GM18511 (cell line): ENCODE measurements at regions not wholly inside any gene's neighbourhood (a gene's known extent, or its start where the extent isn't known, plus 50 kb on each side); places are given as distances from the start of the nearest gene placed in this dataset.
"Not testable (repeated sequence)": the region's sequence is repeated elsewhere in the genome, so short reads cannot be mapped to it uniquely, and the experiment has no call there.

Experiments used
- ATAC-seq: cut with Tn5 transposase; IDR thresholded peaks from one replicate; pipeline ENCODE4 v1.9.1; 2021; ENCODE audit warnings: mild to moderate bottlenecking, moderate library complexity; ENCODE audit not compliant: unreplicated experiment

DNA sequence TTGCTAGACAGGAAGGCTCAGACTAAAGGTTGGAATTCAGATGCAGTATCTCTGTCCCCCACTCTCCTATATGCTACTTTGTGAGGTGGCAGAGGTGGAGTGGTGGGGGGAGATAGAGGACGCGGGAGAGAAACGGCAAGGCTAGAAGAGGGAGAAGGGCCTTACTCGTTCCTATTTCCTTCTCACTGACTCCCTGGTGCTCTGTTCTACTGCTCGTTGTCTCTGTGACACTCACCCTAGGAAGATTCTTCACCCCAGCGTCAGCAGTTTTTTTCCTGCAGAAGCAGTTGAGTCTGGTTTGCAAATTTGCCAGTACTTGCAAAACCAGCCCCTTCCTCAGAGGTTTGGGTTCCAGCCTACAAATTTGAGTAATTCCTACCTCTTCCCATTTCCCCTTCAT is 801.1 kb upstream of the SLC35B3 start:
- ATAC-seq: no peak

DNA sequence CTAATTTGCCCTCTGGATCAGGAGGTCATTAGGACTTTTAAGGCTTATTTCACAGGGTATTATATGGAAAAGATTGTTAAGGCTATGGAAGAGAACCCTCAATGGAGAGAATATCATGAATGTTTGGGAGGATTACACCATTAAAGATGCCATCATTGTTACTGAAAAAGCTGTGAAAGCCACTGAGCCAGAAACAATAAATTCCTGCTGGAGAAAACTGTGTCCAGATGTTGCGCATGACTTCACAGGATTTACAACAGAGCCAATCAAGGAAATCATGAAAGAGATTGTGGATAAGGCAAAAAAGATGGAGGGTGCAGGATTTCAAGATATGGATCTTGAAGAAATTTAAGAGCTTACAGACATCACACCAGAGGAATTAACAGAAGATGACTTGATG is 798.3 kb upstream of the SLC35B3 start:
- ATAC-seq: no peak

DNA sequence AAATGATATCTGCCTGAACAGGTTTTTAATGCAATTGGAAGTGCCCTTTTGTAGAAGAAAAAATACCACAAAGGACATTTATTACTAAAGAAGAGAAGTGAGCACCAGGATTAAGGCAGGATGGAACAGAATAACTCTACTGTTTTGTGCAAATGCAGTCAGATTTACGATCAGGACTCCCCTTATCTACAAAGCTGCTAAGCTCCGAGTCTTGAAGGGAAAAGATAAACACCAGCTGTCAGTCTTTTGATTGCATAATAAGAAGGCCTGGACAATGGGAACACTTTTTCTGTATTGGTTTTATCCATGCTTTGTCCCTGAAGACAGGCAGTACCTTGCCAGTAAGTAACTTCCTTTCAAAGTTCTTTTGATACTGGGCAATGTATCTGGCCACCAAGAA is 797.9 kb upstream of the SLC35B3 start:
- ATAC-seq: no peak

DNA sequence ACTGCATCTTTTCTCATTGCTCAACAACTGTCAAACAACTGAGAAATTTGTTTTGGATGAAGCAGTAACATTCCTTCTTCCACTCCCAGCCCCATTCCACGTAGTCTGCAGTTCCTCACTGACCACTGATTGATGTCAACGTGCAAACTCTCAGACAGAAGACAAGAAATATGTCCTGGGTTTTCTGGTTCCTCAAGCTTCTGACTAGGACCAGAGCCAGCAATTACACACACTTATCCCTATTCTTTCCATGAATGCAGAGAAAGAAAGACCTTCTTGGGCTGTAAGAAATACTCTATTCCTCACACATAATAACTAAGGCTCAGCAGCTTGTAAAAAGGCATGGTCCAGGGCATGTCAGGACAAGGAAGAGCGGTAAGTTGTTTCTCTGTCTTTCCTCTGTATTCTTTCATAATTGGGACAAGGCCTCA is 790.1 kb upstream of the SLC35B3 start:
- ATAC-seq: no peak

DNA sequence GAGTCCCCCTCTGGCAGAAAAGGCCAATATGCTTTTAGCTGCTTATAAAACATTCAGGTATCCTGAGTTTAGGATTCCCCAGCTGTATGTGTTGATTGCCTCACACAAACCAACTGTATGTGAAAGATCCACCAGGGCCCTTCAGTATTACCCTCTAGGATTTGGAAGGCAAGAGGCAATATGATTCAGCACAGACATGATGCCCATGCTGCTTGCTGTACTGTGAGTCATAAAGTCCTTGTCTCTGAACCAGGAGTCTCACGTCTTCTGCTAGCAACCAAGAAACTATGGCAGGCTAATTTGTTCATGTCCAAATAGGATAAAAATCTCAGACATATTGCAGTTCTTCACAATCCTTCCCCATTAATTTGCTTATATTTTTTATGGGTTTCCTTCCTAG is 789.2 kb upstream of the SLC35B3 start:
- no peak for ATAC-seq

DNA sequence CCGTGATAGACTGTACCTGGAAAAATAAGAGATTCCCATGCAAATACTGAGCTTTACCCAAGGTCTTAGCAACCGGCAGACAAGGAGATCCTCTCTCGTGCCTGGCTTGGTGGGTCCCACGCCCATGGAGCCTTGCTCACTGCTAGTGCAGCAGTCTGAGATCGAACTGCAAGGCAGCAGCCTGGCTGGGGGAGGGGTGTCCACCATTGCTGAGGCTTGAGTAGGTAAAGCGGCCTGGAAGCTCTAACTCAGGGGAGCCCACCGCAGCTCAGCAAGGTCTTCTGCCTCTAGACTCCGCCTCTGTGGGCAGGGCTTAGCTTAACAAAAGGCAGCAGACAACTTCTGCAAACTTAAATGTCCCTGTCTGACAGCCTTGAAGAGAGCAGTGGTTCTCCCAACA is 778.4 kb upstream of the SLC35B3 start:
- ATAC-seq: not testable (repeated sequence)

DNA sequence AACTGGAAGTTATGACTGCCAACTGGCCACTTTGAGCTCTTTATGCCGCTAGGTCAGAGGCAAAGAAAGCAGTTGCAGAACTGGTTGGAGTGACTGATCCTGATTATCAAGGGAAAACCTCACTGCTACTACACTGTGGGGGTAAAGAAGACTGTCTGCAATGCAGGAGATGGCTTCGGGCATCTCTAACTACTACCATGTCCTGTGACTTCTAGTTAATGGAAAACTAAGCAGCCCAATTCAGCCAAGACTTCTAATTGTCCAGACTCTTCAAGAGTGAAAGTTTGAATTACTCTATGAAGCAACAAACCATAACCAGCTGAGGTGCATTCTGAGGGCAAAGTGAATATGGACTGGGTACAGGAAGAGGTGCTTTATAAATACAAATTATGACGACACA is 773.6 kb upstream of the SLC35B3 start:
- no peak for ATAC-seq

DNA sequence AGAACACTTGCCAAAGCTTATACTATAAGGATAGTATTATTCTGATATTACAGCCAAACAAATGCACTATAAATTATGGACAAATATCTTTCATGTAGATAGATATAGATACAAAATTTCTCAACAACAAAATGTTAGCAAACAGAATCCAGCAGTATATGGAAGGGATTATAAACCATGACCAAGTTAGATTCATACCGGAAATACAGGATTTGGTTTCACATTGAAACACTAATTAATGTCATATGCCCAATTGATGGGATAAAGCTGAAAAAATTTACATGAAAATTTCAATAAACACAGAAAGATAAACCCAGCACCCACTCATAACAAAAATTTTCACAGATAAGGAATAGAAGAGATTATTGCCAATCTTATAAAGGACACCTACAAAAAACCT is 770.3 kb upstream of the SLC35B3 start:
- ATAC-seq: no peak

DNA sequence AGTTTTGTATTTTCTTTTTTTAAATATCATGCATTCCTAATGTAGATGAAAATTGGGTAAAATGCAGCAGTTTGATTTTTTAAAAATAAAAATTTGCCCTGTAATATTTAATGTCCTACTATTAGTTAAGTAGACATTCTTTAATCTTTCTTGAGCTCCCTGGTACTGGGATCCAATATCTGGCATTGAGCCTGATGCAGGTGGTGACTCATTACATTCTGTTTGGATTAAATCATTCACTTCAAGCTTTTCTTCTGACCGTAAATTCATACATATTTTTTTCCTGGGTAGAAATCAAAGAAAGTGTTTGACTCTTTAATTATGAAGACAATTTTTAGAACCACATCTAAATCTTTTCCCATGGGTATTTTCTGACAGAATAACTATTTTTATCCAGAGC is 768.8 kb upstream of the SLC35B3 start:
- ATAC-seq: no peak

DNA sequence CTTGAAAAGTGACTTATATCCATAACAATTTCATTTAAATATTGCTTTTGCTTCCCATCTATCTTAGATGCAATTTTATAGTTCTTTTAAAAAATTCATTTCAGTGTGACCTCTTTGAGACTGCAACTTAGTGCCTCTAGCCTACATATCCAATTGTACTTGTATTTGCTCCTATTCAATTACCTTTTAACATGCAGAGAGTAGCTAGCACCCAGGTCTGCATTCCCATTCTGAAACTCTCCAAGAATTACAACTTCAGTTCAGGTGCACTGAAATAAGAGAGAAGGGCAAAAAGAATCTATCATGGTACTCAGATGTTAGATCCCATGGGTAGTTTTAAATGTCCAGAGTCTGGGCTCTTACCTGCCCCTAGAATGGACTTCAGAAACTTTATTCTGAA is 765.4 kb upstream of the SLC35B3 start:
- ATAC-seq: no peak

DNA sequence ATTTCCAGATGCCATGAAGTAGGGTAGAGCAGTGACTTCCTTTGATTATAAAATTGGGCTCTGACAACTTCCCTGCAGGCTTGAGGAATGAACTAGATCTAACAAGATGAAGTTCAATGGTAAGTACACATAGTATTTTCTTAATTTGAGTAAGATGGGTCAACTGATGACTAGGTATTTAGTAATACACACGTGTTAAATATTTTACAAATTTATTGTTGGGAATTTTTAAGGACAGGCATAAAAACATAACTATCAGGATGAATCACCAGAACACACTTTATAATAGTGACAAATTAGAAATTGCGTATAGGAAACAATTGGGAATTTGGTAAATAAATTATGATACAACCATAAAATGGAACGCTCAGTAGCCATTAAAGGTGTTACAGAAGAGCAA is 762.4 kb upstream of the SLC35B3 start:
- ATAC-seq: no peak

DNA sequence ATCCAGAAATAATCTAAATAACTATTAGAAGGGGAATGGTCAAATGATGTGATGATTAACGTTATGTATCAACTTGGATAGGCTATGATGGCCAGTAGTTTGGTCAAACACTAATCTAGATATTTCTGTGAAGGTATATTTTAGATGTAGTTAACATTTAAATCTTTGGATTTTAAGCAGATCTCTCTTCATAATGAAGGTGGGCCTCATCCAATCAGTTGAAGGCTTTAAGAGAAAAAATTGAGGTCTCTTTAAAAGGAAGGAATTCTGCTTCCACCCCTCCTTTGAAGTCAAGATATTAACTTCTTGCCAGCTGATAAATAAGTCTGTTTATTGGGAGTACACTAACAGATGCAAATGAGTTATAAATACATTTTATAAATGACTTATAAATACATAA is 760.0 kb upstream of the SLC35B3 start:
- ATAC-seq: no peak

DNA sequence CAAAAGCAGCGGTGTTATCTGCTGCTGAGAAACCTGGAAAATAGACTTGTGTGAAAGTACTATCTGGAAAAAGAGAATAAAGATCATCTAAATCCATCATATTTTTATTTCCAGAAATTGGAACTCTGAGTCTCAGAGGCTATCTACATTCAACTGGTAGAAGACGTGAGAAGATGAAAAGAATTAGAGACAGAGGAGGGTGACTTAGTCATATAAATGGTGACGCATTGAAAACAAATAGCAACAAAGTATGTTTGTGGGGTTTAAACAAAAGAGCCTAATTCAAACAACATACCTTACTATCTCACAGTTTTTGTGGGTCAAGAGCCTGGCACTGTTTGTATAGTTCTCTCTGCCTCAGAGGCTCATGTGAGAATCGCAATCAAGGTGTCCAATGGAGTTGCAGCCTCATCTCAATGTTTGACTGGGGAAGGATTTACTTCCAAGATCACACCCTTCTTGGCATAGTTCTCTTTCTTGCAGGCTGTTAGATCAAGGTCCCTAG is 757.1 kb upstream of the SLC35B3 start:
- ATAC-seq: no peak

DNA sequence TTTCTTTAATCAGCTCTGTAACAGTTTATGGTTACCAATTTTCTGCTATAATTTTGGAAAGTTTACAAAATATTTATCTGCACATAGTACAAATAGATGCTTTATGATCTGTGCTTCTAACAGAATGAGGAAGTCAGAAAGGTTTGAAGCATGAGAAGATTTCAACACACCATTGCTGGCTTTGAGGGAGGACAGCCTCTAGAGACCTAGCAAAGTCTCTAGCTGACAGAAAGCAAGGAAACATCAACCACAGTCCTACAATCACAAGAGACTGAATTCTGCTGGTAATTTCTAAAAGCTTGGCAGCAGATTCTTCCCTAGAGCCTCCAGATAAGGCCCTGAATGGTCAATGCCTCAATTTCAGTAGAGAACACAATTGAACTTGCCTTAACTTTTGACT is 750.8 kb upstream of the SLC35B3 start:
- no peak for ATAC-seq

DNA sequence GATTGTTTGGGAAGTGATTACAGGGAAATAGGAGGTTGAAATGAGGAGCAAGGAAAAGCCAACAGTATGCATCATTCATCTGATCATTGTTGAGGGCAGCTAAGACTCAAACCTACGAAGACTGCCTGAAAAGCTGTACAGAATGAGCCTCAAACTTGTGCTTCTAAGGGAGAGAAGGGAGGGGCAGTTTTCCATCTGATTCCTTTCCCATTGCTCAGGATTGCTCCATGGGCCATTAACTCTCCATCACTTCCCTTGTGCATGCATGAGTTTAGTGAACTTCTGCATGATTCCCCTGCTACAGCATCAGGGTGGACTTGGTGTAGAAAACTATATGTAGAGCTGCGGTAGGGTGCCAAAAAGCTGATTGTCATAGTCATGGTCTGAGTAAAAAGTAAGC is 742.7 kb upstream of the SLC35B3 start:
- ATAC-seq: no peak

DNA sequence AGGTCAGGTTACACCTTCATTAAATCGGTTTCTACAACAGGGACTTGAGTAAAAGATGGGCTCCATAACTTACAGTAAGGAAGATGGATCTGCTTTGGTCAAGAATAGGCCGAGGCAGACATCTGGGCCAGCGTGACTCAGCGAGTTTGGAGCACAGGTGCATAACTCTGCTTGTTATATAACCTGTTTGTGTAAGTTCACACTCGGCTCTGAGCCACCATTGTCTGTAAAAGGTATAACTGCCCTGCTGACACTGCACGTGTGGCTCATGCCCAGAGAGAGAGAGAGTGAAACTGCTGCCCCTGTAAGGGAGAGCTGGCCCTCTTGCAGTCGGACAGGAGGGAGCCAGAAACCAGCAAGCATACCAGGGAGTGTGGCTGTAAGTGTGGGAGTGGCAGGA is 737.9 kb upstream of the SLC35B3 start:
- ATAC-seq: no peak

DNA sequence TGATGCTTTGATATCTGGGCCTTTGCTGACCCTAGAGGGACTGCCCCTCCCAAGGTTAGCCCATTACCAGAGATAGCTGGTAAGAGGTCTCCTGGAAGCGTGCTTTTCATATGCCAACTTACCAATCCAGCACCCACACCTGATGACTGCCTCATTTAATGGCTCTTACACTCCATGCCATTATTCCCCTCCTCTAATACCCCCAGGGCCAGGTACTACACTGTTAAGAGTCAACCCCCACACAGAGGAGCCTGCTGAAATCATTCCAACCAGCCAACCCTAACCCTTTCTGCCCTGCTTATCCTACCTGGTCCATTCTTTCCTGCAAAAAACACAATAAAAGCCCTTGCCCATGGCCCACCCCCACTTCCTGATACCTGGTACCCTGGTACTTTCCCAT is 736.8 kb upstream of the SLC35B3 start:
- no peak for ATAC-seq

DNA sequence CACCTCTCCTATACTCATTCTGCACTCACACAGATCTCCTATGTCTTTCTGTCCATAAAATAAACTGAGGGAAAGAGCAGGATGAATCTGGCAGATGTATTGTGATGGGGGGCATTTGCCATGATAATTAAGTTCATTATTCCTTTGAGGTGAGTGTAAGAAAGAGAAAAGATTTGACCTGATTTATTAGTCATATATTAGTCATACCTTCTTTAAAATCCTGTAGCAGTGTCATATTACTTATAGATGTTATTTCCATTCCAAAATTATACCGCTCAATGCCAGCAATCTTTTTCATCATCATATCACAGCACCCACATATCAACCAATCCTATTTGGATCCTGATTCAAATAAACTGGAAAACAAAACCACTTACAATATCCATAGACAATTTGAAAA is 733.3 kb upstream of the SLC35B3 start:
- no peak for ATAC-seq

DNA sequence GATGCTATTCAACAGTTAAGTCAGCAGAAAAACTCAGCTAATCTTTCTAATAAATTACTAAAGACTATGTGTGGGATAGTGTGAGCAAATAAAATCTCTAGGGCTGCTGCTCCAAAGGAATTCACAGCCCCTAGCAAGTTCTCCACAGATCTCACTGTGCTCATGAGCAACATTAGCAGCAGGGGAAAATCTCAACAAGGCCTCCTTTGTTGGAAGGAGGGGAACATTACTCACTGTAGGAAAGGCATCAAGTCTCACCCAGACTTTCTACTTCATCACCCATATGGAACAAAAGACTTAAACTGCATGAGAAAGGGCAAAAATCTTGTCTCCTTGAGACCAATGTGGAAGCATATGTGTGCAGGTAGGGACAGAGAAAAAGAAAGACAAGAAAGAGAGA is 726.4 kb upstream of the SLC35B3 start:
- no peak for ATAC-seq

DNA sequence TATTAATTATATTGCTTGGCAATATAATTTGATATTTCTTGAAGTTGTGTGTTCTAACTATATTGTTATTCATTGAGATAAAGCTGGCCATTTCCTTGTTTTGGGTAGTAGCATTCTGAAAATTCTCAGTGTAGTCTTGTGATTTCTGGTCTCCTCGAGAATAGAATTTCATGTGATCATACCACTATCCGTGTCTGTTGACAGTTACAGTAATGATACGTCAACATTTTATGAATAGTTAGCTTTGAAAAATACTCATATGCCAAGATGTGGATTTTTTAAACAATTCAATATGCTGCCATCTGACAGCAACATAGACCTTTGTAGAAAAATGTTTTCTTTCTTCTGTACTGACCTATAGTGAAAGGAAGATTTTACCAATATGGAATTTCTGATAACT is 723.7 kb upstream of the SLC35B3 start:
- no peak for ATAC-seq

DNA sequence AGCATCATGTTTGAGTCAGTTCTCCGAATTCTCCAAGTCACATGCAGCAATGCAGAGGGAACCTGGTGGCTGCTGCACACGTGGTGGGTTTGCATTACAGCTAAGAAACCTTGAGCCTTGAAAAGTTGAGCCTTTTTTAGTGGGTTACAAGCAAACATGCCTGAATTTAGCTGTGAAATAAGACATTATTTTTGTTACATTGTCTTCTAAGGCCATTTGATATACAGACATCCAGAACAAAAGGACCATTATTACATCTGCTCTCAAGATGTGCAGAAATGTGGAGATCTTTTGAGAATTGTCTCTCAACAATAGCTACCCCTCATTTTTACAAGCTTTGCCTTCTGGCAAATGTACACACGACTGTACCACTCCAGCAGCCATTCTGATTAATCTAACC is 720.5 kb upstream of the SLC35B3 start:
- no peak for ATAC-seq

DNA sequence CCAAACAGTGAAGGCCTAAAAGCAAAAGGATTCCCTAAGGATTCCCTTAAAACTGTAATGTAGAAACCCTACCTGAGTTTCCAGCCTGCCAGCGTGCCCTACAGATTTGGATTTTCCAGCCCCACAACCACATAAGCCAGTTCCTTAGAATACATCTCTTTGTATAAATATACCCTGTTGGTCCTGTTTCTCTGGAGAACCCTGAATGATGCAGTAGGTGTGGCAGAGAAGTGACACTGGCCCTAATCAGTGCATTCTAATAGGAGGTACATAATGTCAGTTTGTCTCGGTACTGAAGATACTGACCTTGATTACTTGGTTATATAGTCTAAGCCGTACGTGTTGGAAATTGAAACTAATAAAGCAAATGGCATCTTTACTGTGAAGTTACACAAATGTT is 707.8 kb upstream of the SLC35B3 start:
- no peak for ATAC-seq

DNA sequence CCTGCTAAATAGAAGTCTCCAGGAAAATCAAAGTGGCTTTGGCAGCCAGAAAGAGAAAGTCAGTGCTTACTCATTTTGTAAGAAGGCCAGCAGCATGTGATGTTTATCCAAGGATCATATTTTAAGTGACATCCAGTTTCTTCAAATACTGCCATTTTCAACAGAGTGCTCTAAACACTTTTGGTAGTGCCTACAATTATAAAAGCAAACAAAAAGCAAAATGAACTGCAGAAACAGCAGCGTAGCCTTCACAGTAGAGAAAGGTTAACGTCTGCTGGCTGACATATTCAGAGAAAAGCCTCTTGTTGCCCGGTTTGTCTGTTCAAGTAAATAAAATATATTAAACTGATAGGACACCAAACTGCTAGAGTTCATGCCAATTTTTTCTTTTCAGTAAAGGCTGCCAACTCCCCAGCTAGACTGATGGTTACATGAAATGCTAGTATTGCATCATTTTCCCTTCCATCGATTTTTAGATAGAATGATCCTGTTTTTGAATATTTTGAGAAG is 705.7 kb upstream of the SLC35B3 start:
- no peak for ATAC-seq

DNA sequence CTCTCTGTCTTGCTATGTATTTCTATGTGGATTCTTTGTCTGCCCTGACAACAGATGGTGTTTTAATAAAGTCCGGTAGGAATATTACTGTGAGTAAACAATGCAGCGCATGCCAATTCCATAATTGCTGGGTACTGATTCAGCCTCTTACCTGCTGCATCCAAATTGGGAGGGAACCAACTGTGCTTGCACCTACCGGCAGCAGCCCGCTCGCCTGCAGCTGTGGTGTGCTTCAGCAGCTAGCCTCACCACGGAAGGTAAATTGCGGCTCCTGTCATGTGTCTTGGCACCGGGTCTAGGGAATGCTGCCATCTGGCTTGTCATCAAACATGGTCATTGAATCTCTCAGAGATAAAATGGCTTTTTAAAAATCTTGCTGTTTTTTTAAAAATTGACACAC is 704.8 kb upstream of the SLC35B3 start:
- ATAC-seq: no peak
